Caco-2 (cell line): ENCODE measurements at regions not wholly inside any gene's neighbourhood (a gene's known extent, or its start where the extent isn't known, plus 50 kb on each side); places are given as distances from the start of the nearest gene placed in this dataset.

Experiments
- BruUV-seq: library from RNA; stranded (reverse); fragments of 400-500 nt; replicated peaks from 2 replicates; lab custom pipeline; 2021; lab: Mats Ljungman, UMichigan
- CTCF ChIA-PET: fragments of 300-600 bp; sonication (Branson Sonifier 250); formaldehyde crosslinking; loops from one replicate; lab custom pipeline; 2022; ENCODE audit warnings: antibody characterized with exemption; lab: Charles Lee
- POLR2A ChIA-PET: fragments of 300-600 bp; sonication (Branson Sonifier 250); formaldehyde crosslinking; loops from one replicate; lab custom pipeline; 2022; ENCODE audit warnings: antibody characterized with exemption; lab: Charles Lee
- DNase-seq, 2 experiments: peaks; one replicate each; pipeline versions ENCODE4 v3.0.0 to v3.0.0-alpha.2; 2020 to 2022
- H3K27me3 ChIP-seq: replicated peaks from 2 replicates; pipeline ENCODE4 v1.6.0; 2011; ENCODE audit warnings: low read length; ENCODE audit not compliant: control insufficient read depth, insufficient read depth
- H3K36me3 ChIP-seq: 2 replicates; pipeline ENCODE4 v1.5.1; 2011; ENCODE audit warnings: low read length; ENCODE audit not compliant: control insufficient read depth, insufficient read depth
- H3K4me1 ChIP-seq: fragments of 250-450 bp; sonication (Bioruptor Pico); 2 replicates; pipeline ENCODE4 v1.5.1; 2020; ENCODE audit warnings: mild to moderate bottlenecking
- H3K4me3 ChIP-seq: 2 replicates; pipeline ENCODE4 v1.5.1; 2011; ENCODE audit warnings: low read depth, mild to moderate bottlenecking, control low read depth, low read length
- H3K9me3 ChIP-seq: fragments of 250-450 bp; sonication (Bioruptor Pico); 2 replicates; pipeline ENCODE4 v1.5.1; 2020; ENCODE audit warnings: mild to moderate bottlenecking, moderate library complexity
- H3K27ac Mint-ChIP-seq: one replicate; pipeline ENCODE4 v1.8.0; 2022; ENCODE audit warnings: mixed read lengths; ENCODE audit not compliant: unreplicated experiment
- H3K27me3 Mint-ChIP-seq: one replicate; pipeline ENCODE4 v1.8.0; 2022; ENCODE audit warnings: mixed read lengths; ENCODE audit not compliant: insufficient read depth, unreplicated experiment
- H3K36me3 Mint-ChIP-seq: one replicate; pipeline ENCODE4 v1.8.0; 2022; ENCODE audit warnings: mild to moderate bottlenecking, mixed read lengths; ENCODE audit not compliant: insufficient read depth, unreplicated experiment
- H3K4me1 Mint-ChIP-seq: one replicate; pipeline ENCODE4 v1.8.0; 2022; ENCODE audit warnings: low read depth, mixed read lengths; ENCODE audit not compliant: unreplicated experiment
- H3K4me3 Mint-ChIP-seq: one replicate; pipeline ENCODE4 v1.8.0; 2022; ENCODE audit warnings: mild to moderate bottlenecking, moderate library complexity, mixed read lengths; ENCODE audit not compliant: unreplicated experiment
- H3K9me3 Mint-ChIP-seq: one replicate; pipeline ENCODE4 v1.8.0; 2022; ENCODE audit warnings: mixed read lengths; ENCODE audit not compliant: unreplicated experiment
- intact Hi-C: fragments of 100-400 bp; cut with micrococcal nuclease; formaldehyde crosslinking; loops from one replicate; pipeline ENCODE4 v1.10.0; 2022; ENCODE audit not compliant: unreplicated experiment
- TF ChIP-seq, protein P1 (sequence below), 2 experiments: fragments of 200-600 bp in 1 of 2; IDR thresholded peaks; 1 replicate in 1 of 2; 2 replicates in 1 of 2; pipeline versions ENCODE4 v1.5.1 to v1.8.0; 2011 to 2022; ENCODE audit warnings: antibody characterized with exemption in 1 of 2, control low read depth in 1 of 2, inconsistent platforms in 1 of 2, low read depth in 1 of 2, low read length in 1 of 2, mild to moderate bottlenecking in 1 of 2, moderate library complexity in 1 of 2; ENCODE audit not compliant: insufficient read depth in 1 of 2, severe bottlenecking in 1 of 2, unreplicated experiment in 1 of 2

DNA sequence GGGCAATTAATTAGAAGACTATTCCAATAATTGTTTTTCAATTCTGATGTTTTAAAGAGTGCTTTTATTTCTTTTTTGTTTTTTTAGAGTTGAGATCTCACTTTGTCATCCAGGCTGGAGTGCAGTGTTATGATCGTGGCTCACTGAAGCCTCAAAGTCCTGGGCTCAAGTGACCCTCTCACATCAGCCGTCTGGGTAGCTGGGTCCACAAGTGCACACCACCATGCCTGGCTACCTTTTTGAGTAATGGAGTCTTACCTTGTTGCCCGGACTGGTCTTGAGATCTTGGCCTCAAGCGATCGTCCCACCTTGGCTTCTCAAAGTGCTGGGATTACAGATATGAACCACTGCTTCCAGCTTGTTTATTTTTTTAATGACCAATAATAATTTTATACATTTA lies 207.8 kb downstream of the NDFIP2 start:
- H3K4me1 Mint-ChIP-seq: no peaks in the 10 kb centered on the region
- BruUV-seq: no TSS peak

DNA sequence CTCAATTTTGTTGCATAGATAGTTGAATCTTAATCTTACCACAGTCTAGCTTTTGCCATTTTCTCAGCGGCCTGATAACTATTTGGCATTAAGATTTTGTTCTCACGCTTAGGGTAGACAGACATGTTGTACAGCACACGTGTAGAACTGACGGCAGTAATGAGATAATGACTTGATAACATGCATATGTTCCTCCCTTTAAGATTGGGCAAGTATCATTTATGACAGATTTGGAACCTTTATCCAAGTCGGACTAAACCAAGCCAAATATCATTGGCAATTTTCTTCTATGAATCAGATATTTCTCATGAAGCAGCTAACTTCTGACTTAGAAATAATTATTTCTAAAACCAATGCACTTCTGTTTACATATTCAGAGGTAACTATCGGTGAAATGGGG lies 205.5 kb downstream of the NDFIP2 start:
- Mint-ChIP-seq H3K4me1 (peaks cover 1% of the 10 kb centered on the region), H3K27ac (no peak overlapping the region), H3K27me3 (no peaks in the 10 kb centered on the region), H3K36me3 (no peaks in the 10 kb centered on the region), H3K4me3 (no peak overlapping the region), H3K9me3 (peaks cover 9% of the 10 kb centered on the region)
- CTCF ChIA-PET: no interaction called here
- Histone ChIP-seq H3K36me3 (no peaks in the 10 kb centered on the region), H3K9me3 (peaks cover 4% of the 10 kb centered on the region; the same call in 1 of the 2 replicates), H3K4me3 (no peak overlapping the region), H3K4me1 (no peaks in the 10 kb centered on the region), H3K27me3 (no peaks in the 10 kb centered on the region)
- no TSS peak for BruUV-seq
- intact Hi-C loops: no loop called here
- no peak for DNase-seq
- POLR2A ChIA-PET: no interaction called here
- TF ChIP-seq, protein P1, sequence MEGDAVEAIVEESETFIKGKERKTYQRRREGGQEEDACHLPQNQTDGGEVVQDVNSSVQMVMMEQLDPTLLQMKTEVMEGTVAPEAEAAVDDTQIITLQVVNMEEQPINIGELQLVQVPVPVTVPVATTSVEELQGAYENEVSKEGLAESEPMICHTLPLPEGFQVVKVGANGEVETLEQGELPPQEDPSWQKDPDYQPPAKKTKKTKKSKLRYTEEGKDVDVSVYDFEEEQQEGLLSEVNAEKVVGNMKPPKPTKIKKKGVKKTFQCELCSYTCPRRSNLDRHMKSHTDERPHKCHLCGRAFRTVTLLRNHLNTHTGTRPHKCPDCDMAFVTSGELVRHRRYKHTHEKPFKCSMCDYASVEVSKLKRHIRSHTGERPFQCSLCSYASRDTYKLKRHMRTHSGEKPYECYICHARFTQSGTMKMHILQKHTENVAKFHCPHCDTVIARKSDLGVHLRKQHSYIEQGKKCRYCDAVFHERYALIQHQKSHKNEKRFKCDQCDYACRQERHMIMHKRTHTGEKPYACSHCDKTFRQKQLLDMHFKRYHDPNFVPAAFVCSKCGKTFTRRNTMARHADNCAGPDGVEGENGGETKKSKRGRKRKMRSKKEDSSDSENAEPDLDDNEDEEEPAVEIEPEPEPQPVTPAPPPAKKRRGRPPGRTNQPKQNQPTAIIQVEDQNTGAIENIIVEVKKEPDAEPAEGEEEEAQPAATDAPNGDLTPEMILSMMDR (IDR thresholded peaks at IDR 0.05; ENCODE audit: insufficient read depth in 1 of 2, low read depth in 1 of 2, low read length in 1 of 2, severe bottlenecking in 1 of 2, unreplicated experiment in 1 of 2): no peak

More for the DNA sequence above, 207.8 kb downstream of the NDFIP2 start:
- Mint-ChIP-seq H3K27ac (no peak overlapping the region), H3K36me3 (no peaks in the 10 kb centered on the region), H3K9me3 (no peaks in the 10 kb centered on the region), H3K27me3 (no peaks in the 10 kb centered on the region), H3K4me3 (no peak overlapping the region)
- CTCF ChIA-PET: no interaction called here
- TF ChIP-seq, protein P1 (IDR thresholded peaks at IDR 0.05; ENCODE audit: insufficient read depth in 1 of 2, low read depth in 1 of 2, low read length in 1 of 2, severe bottlenecking in 1 of 2, unreplicated experiment in 1 of 2): no peak
- Histone ChIP-seq H3K4me1 (no peaks in the 10 kb centered on the region), H3K36me3 (no peaks in the 10 kb centered on the region), H3K27me3 (no peaks in the 10 kb centered on the region), H3K4me3 (no peak overlapping the region), H3K9me3 (no peaks in the 10 kb centered on the region)
- intact Hi-C loops: no loop called here
- DNase-seq: no peak
- POLR2A ChIA-PET: no interaction called here

DNA sequence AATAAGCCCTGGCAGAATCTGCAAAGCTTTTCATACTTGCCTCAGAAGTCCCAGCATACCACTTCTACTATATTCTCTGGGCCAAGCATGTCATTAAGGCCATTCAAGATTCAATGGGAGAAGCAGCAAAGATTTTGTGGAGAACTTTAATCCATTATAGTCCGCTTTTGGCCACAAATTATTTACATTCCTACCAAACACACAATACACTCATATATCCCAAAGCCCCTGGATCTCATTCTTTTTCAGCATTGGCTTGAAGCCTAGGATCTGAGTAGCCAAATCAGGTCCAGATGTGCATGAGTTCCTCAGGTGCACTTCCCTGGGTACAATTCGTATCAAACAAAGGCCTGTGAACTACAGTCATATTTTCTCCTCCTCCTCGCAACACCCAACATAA lies 203.4 kb downstream of the NDFIP2 start:
- Histone ChIP-seq H3K9me3 (peaks cover 4% of the 10 kb centered on the region; the same call in 1 of the 2 replicates), H3K4me3 (no peak overlapping the region), H3K4me1 (0 out of 2 replicates have a peak, but pooled peaks cover 2% of the 10 kb centered on the region), H3K27me3 (no peaks in the 10 kb centered on the region), H3K36me3 (no peaks in the 10 kb centered on the region)
- DNase-seq: no peak
- TF ChIP-seq, protein P1 (IDR thresholded peaks at IDR 0.05; ENCODE audit: insufficient read depth in 1 of 2, low read depth in 1 of 2, low read length in 1 of 2, severe bottlenecking in 1 of 2, unreplicated experiment in 1 of 2): no peak
- no peaks in the 10 kb centered on the region for H3K36me3 Mint-ChIP-seq
- no TSS peak for BruUV-seq
- no peak overlapping the region for H3K27ac Mint-ChIP-seq
- H3K27me3 Mint-ChIP-seq: no peaks in the 10 kb centered on the region
- peaks cover 13% of the 10 kb centered on the region for H3K4me1 Mint-ChIP-seq
- intact Hi-C loops: loop anchor here (5.0 kb wide), 1 partner anchor 1333 kb away; no protein-coding TSS in a partner anchor
- no peak overlapping the region for H3K4me3 Mint-ChIP-seq
- CTCF ChIA-PET: no interaction called here
- H3K9me3 Mint-ChIP-seq: peaks cover 9% of the 10 kb centered on the region
- POLR2A ChIA-PET: no interaction called here
